8988T (cell line): ENCODE measurements at regions not wholly inside any gene's neighbourhood (a gene's known extent, or its start where the extent isn't known, plus 50 kb on each side); places are given as distances from the start of the nearest gene placed in this dataset.

Source experiments
- DNase-seq: peaks from one replicate; pipeline ENCODE4 v3.0.0; 2011

- DNase-seq: no peak
Observed at GRCh38 chr2:107248932-107249331, 363.0 kb upstream of the ST6GAL2 start.

GRCh38 chr2:107255744-107256143 is 369.8 kb upstream of the ST6GAL2 start:
- no peak for DNase-seq

GRCh38 chr2:107258531-107259407 is 372.8 kb upstream of the ST6GAL2 start:
- DNase-seq: no peak

- no peak for DNase-seq
Observed at GRCh38 chr2:107259408-107260195, 373.6 kb upstream of the ST6GAL2 start.

GRCh38 chr2:107263628-107264027 is 377.7 kb upstream of the ST6GAL2 start:
- no peak for DNase-seq

GRCh38 chr2:107264184-107264583 is 378.2 kb upstream of the ST6GAL2 start:
- no peak for DNase-seq

GRCh38 chr2:107266555-107266954 is 380.6 kb upstream of the ST6GAL2 start:
- DNase-seq: no peak

GRCh38 chr2:107267086-107267485 is 381.1 kb upstream of the ST6GAL2 start:
- DNase-seq: no peak

- DNase-seq: no peak
Observed at GRCh38 chr2:107276034-107276433, 390.1 kb upstream of the ST6GAL2 start.

- DNase-seq: no peak
Observed at GRCh38 chr2:107278672-107279071, 392.7 kb upstream of the ST6GAL2 start.

GRCh38 chr2:107281637-107282036 is 395.7 kb upstream of the ST6GAL2 start:
- DNase-seq: no peak

GRCh38 chr2:107282135-107282534 is 396.2 kb upstream of the ST6GAL2 start:
- DNase-seq: no peak

GRCh38 chr2:107285621-107286299 is 399.8 kb upstream of the ST6GAL2 start:
- DNase-seq: no peak

- DNase-seq: no peak
Observed at GRCh38 chr2:107290041-107290440, 404.1 kb upstream of the ST6GAL2 start.

GRCh38 chr2:107303964-107304363 is 418.0 kb upstream of the ST6GAL2 start:
- DNase-seq: no peak

GRCh38 chr2:107305966-107306365 is 420.0 kb upstream of the ST6GAL2 start:
- no peak for DNase-seq

- DNase-seq: no peak
Observed at GRCh38 chr2:107306881-107307280, 420.9 kb upstream of the ST6GAL2 start.

GRCh38 chr2:107308835-107309234 is 422.9 kb upstream of the ST6GAL2 start:
- no peak for DNase-seq

- no peak for DNase-seq
Observed at GRCh38 chr2:107312240-107312639, 426.3 kb upstream of the ST6GAL2 start.

GRCh38 chr2:107313316-107313715 is 427.3 kb upstream of the ST6GAL2 start:
- no peak for DNase-seq

GRCh38 chr2:107320881-107321280 is 434.9 kb upstream of the ST6GAL2 start:
- DNase-seq: no peak

GRCh38 chr2:107322416-107322815 is 436.4 kb upstream of the ST6GAL2 start:
- DNase-seq: no peak

- DNase-seq: no peak
Observed at GRCh38 chr2:107323946-107324565, 438.1 kb upstream of the ST6GAL2 start.
